IMR-90 (cell line): ENCODE measurements at regions not wholly inside any gene's neighbourhood (a gene's known extent, or its start where the extent isn't known, plus 50 kb on each side); places are given as distances from the start of the nearest gene placed in this dataset.

ENCODE experiments used
- ATAC-seq: fragments of 200-7000 bp; cut with Tn5 transposase; 2 replicates; pipeline ENCODE4 v1.9.1; 2020; ENCODE audit warnings: low read depth, mild to moderate bottlenecking, moderate library complexity
- BruUV-seq: library from RNA; stranded (reverse); fragments of 400-500 nt; replicated peaks from 2 replicates; lab custom pipeline; 2021; lab: Mats Ljungman, UMichigan
- CTCF ChIA-PET: fragments of 300-600 bp; formaldehyde crosslinking; extraction: SDS; loops from one replicate; lab custom pipeline; 2021; ENCODE audit warnings: antibody characterized with exemption; lab: Yijun Ruan, JAX
- POLR2A ChIA-PET: fragments of 300-600 bp; sonication (Branson Sonifier 250); formaldehyde crosslinking; loops from one replicate; lab custom pipeline; 2022; ENCODE audit warnings: antibody characterized with exemption; ENCODE audit not compliant: unreplicated experiment; lab: Charles Lee
- DNase-seq: peaks from one replicate; pipeline ENCODE4 v3.0.0; 2013
- H2AFZ ChIP-seq: replicated peaks from 2 replicates; pipeline ENCODE3; 2013; ENCODE audit warnings: low read length, mild to moderate bottlenecking; ENCODE audit not compliant: poor library complexity
- H2AK5ac ChIP-seq: 2 replicates; pipeline ENCODE4 v1.6.1; 2013; ENCODE audit warnings: low read depth, low read length, inconsistent platforms
- H2AK9ac ChIP-seq: replicated peaks from 2 replicates; pipeline ENCODE3; 2013; ENCODE audit warnings: mild to moderate bottlenecking, low read depth, low read length, moderate library complexity; ENCODE audit not compliant: poor library complexity
- H2BK120ac ChIP-seq: 2 replicates; pipeline ENCODE4 v1.6.1; 2013; ENCODE audit warnings: low read depth, low read length, inconsistent platforms
- H2BK15ac ChIP-seq: 3 replicates; pipeline ENCODE4 v1.6.1; 2013; ENCODE audit warnings: low read depth, low read length, inconsistent platforms
- H2BK20ac ChIP-seq: 2 replicates; pipeline ENCODE4 v1.6.1; 2013; ENCODE audit warnings: low read depth, mild to moderate bottlenecking, inconsistent platforms, low read length, moderate library complexity
- H2BK5ac ChIP-seq: 2 replicates; pipeline ENCODE4 v1.6.1; 2013; ENCODE audit warnings: mild to moderate bottlenecking, low read depth, low read length, inconsistent platforms; ENCODE audit not compliant: poor library complexity, severe bottlenecking
- H3K14ac ChIP-seq: replicated peaks from 2 replicates; pipeline ENCODE4 v1.6.1; 2013; ENCODE audit warnings: low read depth, low read length, inconsistent platforms
- H3K18ac ChIP-seq: 2 replicates; pipeline ENCODE4 v1.6.1; 2013; ENCODE audit warnings: low read depth, low read length, control low read depth
- H3K23ac ChIP-seq: 2 replicates; pipeline ENCODE4 v1.6.1; 2013; ENCODE audit warnings: low read depth, low read length, inconsistent platforms
- H3K27ac ChIP-seq: 2 replicates; pipeline ENCODE4 v1.5.1; 2013; ENCODE audit warnings: mild to moderate bottlenecking, control low read depth, low read length; ENCODE audit not compliant: insufficient read depth
- H3K27me3 ChIP-seq: 2 replicates; pipeline ENCODE4 v1.6.1; 2013; ENCODE audit warnings: low read length; ENCODE audit not compliant: control insufficient read depth, insufficient read depth
- H3K36me3 ChIP-seq: 2 replicates; pipeline ENCODE4 v1.6.1; 2013; ENCODE audit warnings: low read length, mixed read lengths; ENCODE audit not compliant: control insufficient read depth, insufficient read depth
- H3K4ac ChIP-seq: 2 replicates; pipeline ENCODE4 v1.6.1; 2013; ENCODE audit warnings: low read depth, low read length, inconsistent platforms
- H3K4me1 ChIP-seq: 2 replicates; pipeline ENCODE4 v1.6.1; 2013; ENCODE audit warnings: low read length, mixed read lengths; ENCODE audit not compliant: control insufficient read depth, insufficient read depth
- H3K4me2 ChIP-seq: 2 replicates; pipeline ENCODE4 v1.6.1; 2013; ENCODE audit warnings: low read depth, mild to moderate bottlenecking, control low read depth, low read length, moderate library complexity
- H3K4me3 ChIP-seq: 2 replicates; pipeline ENCODE4 v1.5.1; 2013; ENCODE audit warnings: low read depth, mild to moderate bottlenecking, control low read depth, low read length, moderate library complexity; ENCODE audit not compliant: insufficient read depth
- H3K56ac ChIP-seq: 2 replicates; pipeline ENCODE4 v1.6.1; 2013; ENCODE audit warnings: low read length, inconsistent platforms; ENCODE audit not compliant: insufficient read depth; ENCODE audit errors: extremely low read depth
- H3K79me1 ChIP-seq, 2 experiments: 2 replicates each; pipeline ENCODE4 v1.6.1; 2013; ENCODE audit warnings: low read length in 2 of 2, inconsistent platforms in 1 of 2, low read depth in 1 of 2
- H3K9ac ChIP-seq: 2 replicates; pipeline ENCODE4 v1.6.1; 2013; ENCODE audit warnings: low read depth, low read length, control low read depth
- H3K9me1 ChIP-seq: 2 replicates; pipeline ENCODE4 v1.6.1; 2013; ENCODE audit warnings: low read length, inconsistent platforms; ENCODE audit not compliant: insufficient read depth
- H3K9me3 ChIP-seq: 2 replicates; pipeline ENCODE4 v1.6.1; 2013; ENCODE audit warnings: low read length; ENCODE audit not compliant: control insufficient read depth, insufficient read depth
- H4K20me1 ChIP-seq: 2 replicates; pipeline ENCODE4 v1.6.1; 2013; ENCODE audit warnings: low read length, inconsistent platforms; ENCODE audit not compliant: insufficient read depth
- H4K5ac ChIP-seq: 2 replicates; pipeline ENCODE4 v1.6.1; 2013; ENCODE audit warnings: mild to moderate bottlenecking, low read depth, low read length, control low read depth
- H4K8ac ChIP-seq, 2 experiments: 2 replicates each; pipeline ENCODE4 v1.6.1; 2013; ENCODE audit warnings: low read depth in 2 of 2, low read length in 2 of 2, control low read depth in 1 of 2, inconsistent platforms in 1 of 2
- H4K91ac ChIP-seq: 2 replicates; pipeline ENCODE4 v1.6.1; 2013; ENCODE audit warnings: low read depth, low read length, inconsistent platforms; ENCODE audit not compliant: insufficient read depth
- BHLHE40 ChIP-seq: fragments of 150-350 bp; IDR thresholded peaks from 2 replicates; pipeline ENCODE4 v1.6.1; 2016; ENCODE audit warnings: mild to moderate bottlenecking, low read depth, low read length
- CEBPB ChIP-seq: IDR thresholded peaks from 2 replicates; pipeline ENCODE4 v1.6.1; 2012; ENCODE audit warnings: low read depth, low read length, improper control_type of control experiment
- CHD1 ChIP-seq: IDR thresholded peaks from 2 replicates; pipeline ENCODE4 v1.6.1; 2012; ENCODE audit warnings: low read depth, low read length, improper control_type of control experiment
- FOS ChIP-seq: fragments of 150-350 bp; IDR thresholded peaks from 2 replicates; pipeline ENCODE4 v1.6.1; 2016; ENCODE audit warnings: low read depth, low read length
- MAZ ChIP-seq: IDR thresholded peaks from 2 replicates; pipeline ENCODE4 v1.6.1; 2012; ENCODE audit warnings: low read depth, mild to moderate bottlenecking, low read length, improper control_type of control experiment, moderate library complexity, borderline replicate concordance
- MXI1 ChIP-seq: IDR thresholded peaks from 2 replicates; pipeline ENCODE4 v1.6.1; 2012; ENCODE audit warnings: low read depth, mild to moderate bottlenecking, low read length, moderate library complexity, borderline replicate concordance
- NFE2L2 ChIP-seq: fragments of 150-350 bp; IDR thresholded peaks from 2 replicates; pipeline ENCODE4 v1.6.1; 2016; ENCODE audit warnings: low read depth, mild to moderate bottlenecking, low read length
- POLR2A ChIP-seq: IDR thresholded peaks from 2 replicates; pipeline ENCODE4 v1.6.1; 2012; ENCODE audit warnings: mild to moderate bottlenecking, low read depth, low read length
- RAD21 ChIP-seq: IDR thresholded peaks from 2 replicates; pipeline ENCODE4 v1.6.1; 2012; ENCODE audit warnings: low read length, improper control_type of control experiment
- RCOR1 ChIP-seq: IDR thresholded peaks from 2 replicates; pipeline ENCODE4 v1.6.1; 2012; ENCODE audit warnings: mild to moderate bottlenecking, low read length, improper control_type of control experiment; ENCODE audit not compliant: insufficient replicate concordance
- RFX5 ChIP-seq: IDR thresholded peaks from 2 replicates; pipeline ENCODE4 v1.8.0; 2012; ENCODE audit warnings: low read depth, mild to moderate bottlenecking, low read length, moderate library complexity
- SMC3 ChIP-seq: fragments of 150-350 bp; IDR thresholded peaks from 2 replicates; pipeline ENCODE4 v1.6.1; 2016; ENCODE audit warnings: low read depth, mild to moderate bottlenecking, antibody characterized with exemption, low read length, moderate library complexity
- WGBS, 2 experiments: methylation state at CpG; one replicate each; pipeline versions ENCODE4 v1.1.5 to v1.1.7; 2013; ENCODE audit warnings: missing lambda C conversion rate in 2 of 2; ENCODE audit not compliant: insufficient read length in 1 of 2; ENCODE audit errors: extremely low coverage in 2 of 2; 5-methylcytosine and 5-hydroxymethylcytosine counted together
- dilution Hi-C: fragments of 300-500 bp; cut with HindIII; formaldehyde crosslinking; loops from one replicate; pipeline ENCODE4 v1.14.3; 2018; ENCODE audit warnings: low sequenced_read_pairs; ENCODE audit not compliant: unreplicated experiment
- in situ Hi-C: fragments of 300-500 bp; cut with MboI; formaldehyde crosslinking; loops from 3 replicates; pipeline ENCODE4 v1.14.3; 2019; ENCODE audit warnings: low sequenced_read_pairs, inconsistent platforms, mixed read lengths
- intact Hi-C: fragments of 100-400 bp; cut with micrococcal nuclease; formaldehyde crosslinking; loops from 2 replicates; pipeline ENCODE4 v1.10.0; 2022
- TF ChIP-seq, protein P1 (sequence below): fragments of 150-350 bp; IDR thresholded peaks from 2 replicates; pipeline ENCODE4 v1.6.1; 2016; ENCODE audit warnings: low read depth, mild to moderate bottlenecking, low read length, moderate library complexity, borderline replicate concordance
- TF ChIP-seq, protein P2 (sequence below): fragments of 150-350 bp; IDR thresholded peaks from 2 replicates; pipeline ENCODE4 v1.6.1; 2017; ENCODE audit warnings: mild to moderate bottlenecking, antibody characterized with exemption, low read length, low read depth
- TF ChIP-seq, protein P3 (sequence below): conservative IDR thresholded peaks from 2 replicates; pipeline ENCODE4 v1.5.1; 2012; ENCODE audit warnings: mild to moderate bottlenecking, low read depth, low read length, improper control_type of control experiment

DNA sequence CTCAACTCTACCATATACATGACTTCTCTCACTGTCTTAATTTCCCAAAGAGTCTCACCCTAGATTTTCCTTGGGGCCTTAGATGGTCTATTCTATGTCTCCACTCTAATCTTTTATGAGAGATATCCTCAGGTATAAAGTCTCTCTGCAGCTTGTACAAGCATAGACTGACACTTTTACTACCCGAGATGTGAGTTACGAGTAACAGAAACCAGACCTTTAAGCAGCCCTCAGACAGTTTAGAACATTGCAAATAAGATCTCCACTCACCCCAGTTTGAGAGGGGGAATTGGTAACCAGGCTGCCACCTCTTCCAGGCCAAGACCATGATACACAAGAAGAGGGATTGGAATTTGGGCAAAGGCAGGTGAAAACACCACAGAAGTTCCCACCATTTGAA is 542.5 kb downstream of the TLE4 start:
- CTCF ChIA-PET, result no interaction called here
- H2BK20ac ChIP-seq, result no peak overlapping the region

More for the DNA sequence above, 542.5 kb downstream of the TLE4 start:
- Histone ChIP-seq H3K27ac (no peak overlapping the region), H3K36me3 (no peaks in the 10 kb centered on the region), H2AK5ac (no peak overlapping the region), H4K91ac (no peak overlapping the region), H2AK9ac (no peak overlapping the region), H3K18ac (no peak overlapping the region), H2BK15ac (no peak overlapping the region), H3K14ac (no peak overlapping the region), H3K9me1 (no peaks in the 10 kb centered on the region), H3K9me3 (no peaks in the 10 kb centered on the region), H3K9ac (no peak overlapping the region), H3K4me3 (no peak overlapping the region), H4K8ac (no peak overlapping the region), H4K5ac (no peak overlapping the region), H3K4me2 (no peak overlapping the region), H3K79me1 (no peaks in the 10 kb centered on the region), H3K4me1 (no peaks in the 10 kb centered on the region), H3K27me3 (no peaks in the 10 kb centered on the region), H2BK5ac (no peak overlapping the region), H3K4ac (no peak overlapping the region), H3K56ac (no peak overlapping the region), H3K23ac (no peak overlapping the region), H4K20me1 (no peaks in the 10 kb centered on the region), H2AFZ (no peak overlapping the region), H2BK120ac (no peak overlapping the region)
- no peak for TF ChIP-seq SMC3
- no peak for TF ChIP-seq FOS
- TF ChIP-seq, protein P1, sequence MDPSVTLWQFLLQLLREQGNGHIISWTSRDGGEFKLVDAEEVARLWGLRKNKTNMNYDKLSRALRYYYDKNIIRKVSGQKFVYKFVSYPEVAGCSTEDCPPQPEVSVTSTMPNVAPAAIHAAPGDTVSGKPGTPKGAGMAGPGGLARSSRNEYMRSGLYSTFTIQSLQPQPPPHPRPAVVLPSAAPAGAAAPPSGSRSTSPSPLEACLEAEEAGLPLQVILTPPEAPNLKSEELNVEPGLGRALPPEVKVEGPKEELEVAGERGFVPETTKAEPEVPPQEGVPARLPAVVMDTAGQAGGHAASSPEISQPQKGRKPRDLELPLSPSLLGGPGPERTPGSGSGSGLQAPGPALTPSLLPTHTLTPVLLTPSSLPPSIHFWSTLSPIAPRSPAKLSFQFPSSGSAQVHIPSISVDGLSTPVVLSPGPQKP, result no peak
- no peak for TF ChIP-seq MAZ
- no peak for TF ChIP-seq NFE2L2
- TF ChIP-seq RCOR1, result no peak
- no peak for TF ChIP-seq POLR2A
- no peak for TF ChIP-seq RFX5
- no peak for TF ChIP-seq MXI1
- TF ChIP-seq, protein P2, sequence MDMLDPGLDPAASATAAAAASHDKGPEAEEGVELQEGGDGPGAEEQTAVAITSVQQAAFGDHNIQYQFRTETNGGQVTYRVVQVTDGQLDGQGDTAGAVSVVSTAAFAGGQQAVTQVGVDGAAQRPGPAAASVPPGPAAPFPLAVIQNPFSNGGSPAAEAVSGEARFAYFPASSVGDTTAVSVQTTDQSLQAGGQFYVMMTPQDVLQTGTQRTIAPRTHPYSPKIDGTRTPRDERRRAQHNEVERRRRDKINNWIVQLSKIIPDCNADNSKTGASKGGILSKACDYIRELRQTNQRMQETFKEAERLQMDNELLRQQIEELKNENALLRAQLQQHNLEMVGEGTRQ, result no peak
- TF ChIP-seq, protein P3, sequence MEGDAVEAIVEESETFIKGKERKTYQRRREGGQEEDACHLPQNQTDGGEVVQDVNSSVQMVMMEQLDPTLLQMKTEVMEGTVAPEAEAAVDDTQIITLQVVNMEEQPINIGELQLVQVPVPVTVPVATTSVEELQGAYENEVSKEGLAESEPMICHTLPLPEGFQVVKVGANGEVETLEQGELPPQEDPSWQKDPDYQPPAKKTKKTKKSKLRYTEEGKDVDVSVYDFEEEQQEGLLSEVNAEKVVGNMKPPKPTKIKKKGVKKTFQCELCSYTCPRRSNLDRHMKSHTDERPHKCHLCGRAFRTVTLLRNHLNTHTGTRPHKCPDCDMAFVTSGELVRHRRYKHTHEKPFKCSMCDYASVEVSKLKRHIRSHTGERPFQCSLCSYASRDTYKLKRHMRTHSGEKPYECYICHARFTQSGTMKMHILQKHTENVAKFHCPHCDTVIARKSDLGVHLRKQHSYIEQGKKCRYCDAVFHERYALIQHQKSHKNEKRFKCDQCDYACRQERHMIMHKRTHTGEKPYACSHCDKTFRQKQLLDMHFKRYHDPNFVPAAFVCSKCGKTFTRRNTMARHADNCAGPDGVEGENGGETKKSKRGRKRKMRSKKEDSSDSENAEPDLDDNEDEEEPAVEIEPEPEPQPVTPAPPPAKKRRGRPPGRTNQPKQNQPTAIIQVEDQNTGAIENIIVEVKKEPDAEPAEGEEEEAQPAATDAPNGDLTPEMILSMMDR, result no peak
- no peak for TF ChIP-seq CHD1
- TF ChIP-seq BHLHE40, result no peak
- no peak for TF ChIP-seq CEBPB
- TF ChIP-seq RAD21, result no peak
- DNase-seq (no peak), ATAC-seq (no peak)
- intact Hi-C loops (no loop called here), in situ Hi-C loops (no loop called here), dilution Hi-C loops (no loop called here)
- no CpG with 5 or more reads among the region's 2 CpGs for WGBS, 2 experiments
- no TSS peak for BruUV-seq
- POLR2A ChIA-PET, result no interaction called here
